LNCaP clone FGC (cell line): ENCODE measurements at regions not wholly inside any gene's neighbourhood (a gene's known extent, or its start where the extent isn't known, plus 50 kb on each side); places are given as distances from the start of the nearest gene placed in this dataset.

Experiments used
- DNase-seq: peaks from one replicate; pipeline ENCODE4 v3.0.0-alpha.2; 2011; ENCODE audit warnings: low read depth
- H3K4me3 ChIP-seq: 2 replicates; pipeline ENCODE4 v1.5.1; 2011; ENCODE audit warnings: mild to moderate bottlenecking, low read depth, low read length, control low read depth
- CTCF ChIP-seq: IDR thresholded peaks from 2 replicates; pipeline ENCODE4 v1.5.1; 2012; ENCODE audit warnings: mild to moderate bottlenecking; ENCODE audit not compliant: control insufficient read depth, insufficient read depth; ENCODE audit errors: extremely low read depth

- no peak overlapping the region for H3K4me3 ChIP-seq
- TF ChIP-seq CTCF, result no peak
- no peak for DNase-seq
Observed at GRCh38 chr5:118450554-118451332, 537.6 kb downstream of the DTWD2 start.

DNA sequence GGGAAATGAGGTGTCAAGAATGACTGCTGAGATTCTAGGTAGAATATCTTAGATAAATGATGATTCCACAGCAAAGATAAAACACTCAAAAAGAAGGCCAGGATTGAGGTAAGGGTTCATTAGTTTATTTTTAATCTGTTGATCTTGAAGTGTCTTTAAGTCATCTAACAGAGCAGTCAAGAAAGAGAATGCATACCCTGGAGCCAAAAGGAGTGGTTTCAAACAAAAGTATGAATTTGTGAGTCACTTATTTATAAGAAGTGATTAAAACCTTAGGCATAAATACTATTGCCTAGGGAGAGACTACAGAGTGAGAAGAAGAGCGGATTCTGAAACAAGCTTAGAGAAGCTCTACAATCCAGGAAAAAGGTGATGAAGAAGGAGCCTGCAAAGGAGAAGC lies 541.0 kb downstream of the DTWD2 start:
- TF ChIP-seq CTCF, result no peak
- no peak for DNase-seq
- no peak overlapping the region for H3K4me3 ChIP-seq

DNA sequence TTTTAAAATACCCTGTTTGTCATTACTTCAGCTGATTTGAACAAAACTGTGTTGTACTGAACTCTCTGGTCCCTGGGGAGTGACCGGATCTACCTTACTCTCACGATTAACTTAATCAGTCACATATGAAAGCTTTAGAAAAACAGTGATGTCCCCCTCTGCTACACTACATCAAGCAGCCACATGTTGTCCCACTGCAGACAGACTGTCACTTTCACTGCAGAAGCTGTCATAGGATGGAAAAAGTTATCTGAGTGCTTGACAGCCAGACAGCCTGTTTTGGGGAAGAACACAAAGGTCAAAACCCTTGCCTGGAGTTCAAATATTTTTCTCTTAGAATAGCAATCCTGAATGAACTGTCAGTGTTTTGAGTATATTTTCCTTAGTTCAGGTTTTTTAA lies 546.4 kb downstream of the DTWD2 start:
- H3K4me3 ChIP-seq, result no peak overlapping the region
- no peak for DNase-seq
- TF ChIP-seq CTCF, result no peak

DNA sequence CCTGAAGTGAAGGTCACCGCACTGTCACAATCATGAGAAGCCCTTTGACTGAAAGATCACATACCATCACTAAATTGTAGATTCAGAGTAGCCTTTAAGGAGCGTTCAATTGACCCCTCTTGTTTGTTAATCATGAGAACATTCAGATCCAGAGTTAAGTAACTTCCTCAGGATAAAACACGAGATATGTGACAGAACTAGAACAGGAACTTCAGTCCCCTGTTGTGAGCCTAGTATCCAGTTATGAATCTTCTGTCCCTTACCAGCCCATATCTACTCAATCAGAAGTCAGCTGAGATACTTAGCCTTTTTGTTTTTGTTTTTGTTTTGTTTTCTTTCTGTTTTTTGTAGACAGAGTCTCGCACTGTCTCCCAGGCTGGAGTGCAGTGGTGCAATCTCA lies 547.3 kb downstream of the DTWD2 start:
- H3K4me3 ChIP-seq, result no peak overlapping the region
- no peak for TF ChIP-seq CTCF
- DNase-seq, result no peak

GRCh38 chr5:118440496-118440895 lies 547.9 kb downstream of the DTWD2 start:
- TF ChIP-seq CTCF, result no peak
- no peak for DNase-seq
- H3K4me3 ChIP-seq, result no peak overlapping the region

DNA sequence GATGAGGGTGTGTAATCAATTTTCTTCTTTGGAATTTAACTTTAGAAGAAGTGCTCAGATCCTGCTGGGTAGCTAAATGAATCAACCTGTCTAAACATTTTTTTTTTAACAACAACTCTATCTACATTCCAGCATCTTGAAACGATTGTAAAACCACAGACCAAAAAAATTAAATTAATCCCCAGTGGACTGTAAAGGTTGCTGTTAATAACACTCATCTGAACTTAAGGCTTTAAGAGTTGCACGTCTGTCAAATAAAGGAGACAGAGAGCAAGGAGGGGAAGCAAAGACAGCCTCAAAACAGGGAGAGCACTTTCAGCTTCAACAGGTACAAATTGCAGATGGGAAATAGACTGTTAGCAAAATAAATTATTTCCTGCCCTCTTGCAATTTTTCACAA lies 548.5 kb downstream of the DTWD2 start:
- TF ChIP-seq CTCF, result no peak
- no peak for DNase-seq
- no peak overlapping the region for H3K4me3 ChIP-seq

DNA sequence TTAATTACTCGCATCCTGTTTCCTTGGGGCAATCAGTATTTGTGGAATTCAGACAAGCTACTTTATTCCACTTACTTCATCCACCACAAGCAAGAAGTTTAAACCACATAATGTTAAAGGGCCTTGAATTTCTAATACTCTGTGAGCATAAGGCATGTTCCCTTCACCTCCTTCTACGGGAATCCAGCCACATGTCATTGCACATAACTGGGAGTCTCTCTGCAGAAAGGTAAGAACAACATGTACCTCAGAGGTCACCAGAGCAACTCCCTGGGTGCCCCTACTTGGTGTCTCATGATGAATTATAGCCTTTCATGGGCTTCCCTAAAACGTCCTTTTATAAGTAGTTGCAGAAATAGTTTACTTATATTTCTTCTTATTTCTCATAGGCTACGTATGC lies 553.2 kb downstream of the DTWD2 start:
- no peak for TF ChIP-seq CTCF
- no peak for DNase-seq
- H3K4me3 ChIP-seq, result no peak overlapping the region
